Activated T-helper 1 cell treated with anti-CD3 and anti-CD28 coated beads, Interleukin-12 subunit alpha, Interleukin-12 subunit beta, Interleukin-2, Interleukin-4 antibody, amounts not matched to agents 30 ng/mL and 10 ng/mL and 1 ng/mL, durations not matched to agents 14 hours and 24 hours and 36 hours (primary cell): ENCODE measurements at regions not wholly inside any gene's neighbourhood (a gene's known extent, or its start where the extent isn't known, plus 50 kb on each side); places are given as distances from the start of the nearest gene placed in this dataset.

Experiments
- DNase-seq: peaks from one replicate; pipeline ENCODE4 v3.0.0; 2021; ENCODE audit warnings: low spot score
- H3K27ac Mint-ChIP-seq: one replicate; pipeline ENCODE4 v1.8.0; 2021; ENCODE audit warnings: mild to moderate bottlenecking, mixed read lengths
- H3K27me3 Mint-ChIP-seq: one replicate; pipeline ENCODE4 v1.8.0; 2022; ENCODE audit warnings: mild to moderate bottlenecking, moderate library complexity, mixed read lengths; ENCODE audit not compliant: insufficient read depth
- H3K36me3 Mint-ChIP-seq: one replicate; pipeline ENCODE4 v1.8.0; 2021; ENCODE audit warnings: low read depth, mixed read lengths
- H3K4me1 Mint-ChIP-seq: one replicate; pipeline ENCODE4 v1.8.0; 2021; ENCODE audit warnings: low read depth, mixed read lengths
- H3K4me3 Mint-ChIP-seq: one replicate; pipeline ENCODE4 v1.8.0; 2021; ENCODE audit warnings: mild to moderate bottlenecking, moderate library complexity, mixed read lengths
- H3K9me3 Mint-ChIP-seq: one replicate; pipeline ENCODE4 v1.8.0; 2021; ENCODE audit warnings: mixed read lengths
- intact Hi-C: fragments of 100-400 bp; cut with micrococcal nuclease; formaldehyde crosslinking; loops from one replicate; pipeline ENCODE4 v1.15.1; 2024

- DNase-seq = no peak
- H3K27me3 Mint-ChIP-seq = peaks cover 4% of the 10 kb centered on the region
- H3K27ac Mint-ChIP-seq = no peak overlapping the region
- no peak overlapping the region for H3K4me3 Mint-ChIP-seq
- H3K9me3 Mint-ChIP-seq = no peaks in the 10 kb centered on the region
- no peaks in the 10 kb centered on the region for H3K36me3 Mint-ChIP-seq
- H3K4me1 Mint-ChIP-seq = no peaks in the 10 kb centered on the region
- intact Hi-C loops = no loop called here
Observed at GRCh38 chr7:36082216-36082615, 70.8 kb upstream of the EEPD1 start.

GRCh38 chr7:36082910-36083309 is 70.1 kb upstream of the EEPD1 start:
- no peak for DNase-seq
- no peaks in the 10 kb centered on the region for H3K9me3 Mint-ChIP-seq
- H3K27ac Mint-ChIP-seq = no peak overlapping the region
- no peak overlapping the region for H3K4me3 Mint-ChIP-seq
- H3K4me1 Mint-ChIP-seq = no peaks in the 10 kb centered on the region
- H3K36me3 Mint-ChIP-seq = no peaks in the 10 kb centered on the region
- peaks cover 5% of the 10 kb centered on the region for H3K27me3 Mint-ChIP-seq
- intact Hi-C loops = no loop called here

- no peaks in the 10 kb centered on the region for H3K4me1 Mint-ChIP-seq
- no peak overlapping the region for H3K27ac Mint-ChIP-seq
- no peaks in the 10 kb centered on the region for H3K9me3 Mint-ChIP-seq
- no peaks in the 10 kb centered on the region for H3K36me3 Mint-ChIP-seq
- intact Hi-C loops = no loop called here
- H3K27me3 Mint-ChIP-seq = peaks cover 5% of the 10 kb centered on the region
- H3K4me3 Mint-ChIP-seq = no peak overlapping the region
- DNase-seq = no peak
Observed at GRCh38 chr7:36083626-36084380, 69.3 kb upstream of the EEPD1 start.

GRCh38 chr7:36084485-36085091 is 68.5 kb upstream of the EEPD1 start:
- Mint-ChIP-seq H3K27me3 (peaks cover 5% of the 10 kb centered on the region), H3K9me3 (no peaks in the 10 kb centered on the region), H3K4me1 (no peaks in the 10 kb centered on the region), H3K4me3 (no peak overlapping the region), H3K27ac (no peak overlapping the region), H3K36me3 (no peaks in the 10 kb centered on the region)
- intact Hi-C loops = no loop called here
- no peak for DNase-seq

GRCh38 chr7:36085096-36085495 is 68.0 kb upstream of the EEPD1 start:
- Mint-ChIP-seq H3K27me3 (peaks cover 5% of the 10 kb centered on the region), H3K36me3 (no peaks in the 10 kb centered on the region), H3K4me1 (no peaks in the 10 kb centered on the region), H3K9me3 (no peaks in the 10 kb centered on the region), H3K4me3 (no peak overlapping the region), H3K27ac (no peak overlapping the region)
- no peak for DNase-seq
- intact Hi-C loops = no loop called here

GRCh38 chr7:36086571-36086970 is 66.5 kb upstream of the EEPD1 start:
- DNase-seq = no peak
- H3K36me3 Mint-ChIP-seq = no peaks in the 10 kb centered on the region
- H3K4me1 Mint-ChIP-seq = no peaks in the 10 kb centered on the region
- peaks cover 5% of the 10 kb centered on the region for H3K27me3 Mint-ChIP-seq
- no peaks in the 10 kb centered on the region for H3K9me3 Mint-ChIP-seq
- intact Hi-C loops = no loop called here
- H3K4me3 Mint-ChIP-seq = no peak overlapping the region
- no peak overlapping the region for H3K27ac Mint-ChIP-seq

GRCh38 chr7:36088553-36088952 is 64.5 kb upstream of the EEPD1 start:
- Mint-ChIP-seq H3K27ac (no peak overlapping the region), H3K36me3 (no peaks in the 10 kb centered on the region), H3K9me3 (no peaks in the 10 kb centered on the region), H3K4me3 (no peak overlapping the region), H3K4me1 (no peaks in the 10 kb centered on the region), H3K27me3 (peaks cover 5% of the 10 kb centered on the region)
- DNase-seq = no peak
- intact Hi-C loops = no loop called here

GRCh38 chr7:36088966-36089365 is 64.1 kb upstream of the EEPD1 start:
- Mint-ChIP-seq H3K27ac (no peak overlapping the region), H3K9me3 (no peaks in the 10 kb centered on the region), H3K27me3 (peaks cover 5% of the 10 kb centered on the region), H3K4me1 (no peaks in the 10 kb centered on the region), H3K36me3 (no peaks in the 10 kb centered on the region), H3K4me3 (no peak overlapping the region)
- intact Hi-C loops = no loop called here
- no peak for DNase-seq

- Mint-ChIP-seq H3K4me3 (no peak overlapping the region), H3K36me3 (no peaks in the 10 kb centered on the region), H3K4me1 (no peaks in the 10 kb centered on the region), H3K27me3 (peaks cover 5% of the 10 kb centered on the region), H3K27ac (no peak overlapping the region), H3K9me3 (no peaks in the 10 kb centered on the region)
- no peak for DNase-seq
- intact Hi-C loops = no loop called here
Observed at GRCh38 chr7:36090976-36091873, 61.8 kb upstream of the EEPD1 start.

GRCh38 chr7:36091874-36092176 is 61.2 kb upstream of the EEPD1 start:
- no peak overlapping the region for H3K27ac Mint-ChIP-seq
- no peak overlapping the region for H3K4me3 Mint-ChIP-seq
- H3K27me3 Mint-ChIP-seq = peaks cover 2% of the 10 kb centered on the region
- intact Hi-C loops = no loop called here
- H3K4me1 Mint-ChIP-seq = no peaks in the 10 kb centered on the region
- DNase-seq = no peak
- no peaks in the 10 kb centered on the region for H3K36me3 Mint-ChIP-seq
- H3K9me3 Mint-ChIP-seq = no peaks in the 10 kb centered on the region

GRCh38 chr7:36092221-36092771 is 60.8 kb upstream of the EEPD1 start:
- H3K36me3 Mint-ChIP-seq = no peaks in the 10 kb centered on the region
- peaks cover 2% of the 10 kb centered on the region for H3K27me3 Mint-ChIP-seq
- no peak for DNase-seq
- intact Hi-C loops = no loop called here
- no peaks in the 10 kb centered on the region for H3K9me3 Mint-ChIP-seq
- no peak overlapping the region for H3K27ac Mint-ChIP-seq
- no peak overlapping the region for H3K4me3 Mint-ChIP-seq
- H3K4me1 Mint-ChIP-seq = no peaks in the 10 kb centered on the region

- no peak for DNase-seq
Observed at GRCh38 chr7:36096460-36097095, 56.5 kb upstream of the EEPD1 start.

More at GRCh38 chr7:36096460-36097095, 56.5 kb upstream of the EEPD1 start:
- no peak overlapping the region for H3K27ac Mint-ChIP-seq
- no peaks in the 10 kb centered on the region for H3K36me3 Mint-ChIP-seq
- no peaks in the 10 kb centered on the region for H3K4me1 Mint-ChIP-seq
- H3K9me3 Mint-ChIP-seq = no peaks in the 10 kb centered on the region
- no peaks in the 10 kb centered on the region for H3K27me3 Mint-ChIP-seq
- intact Hi-C loops = no loop called here
- H3K4me3 Mint-ChIP-seq = no peak overlapping the region
